Activated CD8-positive, alpha-beta T cell treated with anti-CD3 and anti-CD28 coated beads for 36 hours (primary cell): ENCODE measurements at regions not wholly inside any gene's neighbourhood (a gene's known extent, or its start where the extent isn't known, plus 50 kb on each side); places are given as distances from the start of the nearest gene placed in this dataset.

Source experiments
- ATAC-seq: fragments of 200-7000 bp; cut with Tn5 transposase; one replicate; pipeline ENCODE4 v1.10.0; 2021; ENCODE audit warnings: mild to moderate bottlenecking, moderate library complexity
- CTCF ChIA-PET: fragments of 350-600 bp; sonication (Branson Sonifier 250); formaldehyde crosslinking; loops from one replicate; lab custom pipeline; 2021; ENCODE audit warnings: antibody characterized with exemption; lab: Charles Lee
- POLR2A ChIA-PET: fragments of 350-600 bp; sonication (Branson Sonifier 250); formaldehyde crosslinking; loops from one replicate; lab custom pipeline; 2021; ENCODE audit warnings: antibody characterized with exemption; lab: Charles Lee
- DNase-seq: peaks from one replicate; pipeline ENCODE4 v3.0.0-alpha.2; 2020
- H3K27ac Mint-ChIP-seq: one replicate; pipeline ENCODE4 v1.8.0; 2021; ENCODE audit warnings: mild to moderate bottlenecking, mixed read lengths
- H3K27me3 Mint-ChIP-seq: one replicate; pipeline ENCODE4 v1.8.0; 2021; ENCODE audit warnings: mixed read lengths
- H3K36me3 Mint-ChIP-seq: one replicate; pipeline ENCODE4 v1.8.0; 2021; ENCODE audit warnings: low read depth, mixed read lengths
- H3K4me1 Mint-ChIP-seq: one replicate; pipeline ENCODE4 v1.8.0; 2021; ENCODE audit warnings: low read depth, mixed read lengths
- H3K4me3 Mint-ChIP-seq: one replicate; pipeline ENCODE4 v1.8.0; 2021; ENCODE audit warnings: mild to moderate bottlenecking, moderate library complexity, mixed read lengths
- H3K9me3 Mint-ChIP-seq: one replicate; pipeline ENCODE4 v1.8.0; 2021; ENCODE audit warnings: mixed read lengths
- CTCF ChIP-seq: fragments of 200-600 bp; IDR thresholded peaks from one replicate; pipeline ENCODE4 v1.8.0; 2022; ENCODE audit warnings: antibody characterized with exemption, mild to moderate bottlenecking
- intact Hi-C: fragments of 100-400 bp; cut with micrococcal nuclease; formaldehyde crosslinking; loops from one replicate; pipeline ENCODE4 v1.10.0; 2022

DNA sequence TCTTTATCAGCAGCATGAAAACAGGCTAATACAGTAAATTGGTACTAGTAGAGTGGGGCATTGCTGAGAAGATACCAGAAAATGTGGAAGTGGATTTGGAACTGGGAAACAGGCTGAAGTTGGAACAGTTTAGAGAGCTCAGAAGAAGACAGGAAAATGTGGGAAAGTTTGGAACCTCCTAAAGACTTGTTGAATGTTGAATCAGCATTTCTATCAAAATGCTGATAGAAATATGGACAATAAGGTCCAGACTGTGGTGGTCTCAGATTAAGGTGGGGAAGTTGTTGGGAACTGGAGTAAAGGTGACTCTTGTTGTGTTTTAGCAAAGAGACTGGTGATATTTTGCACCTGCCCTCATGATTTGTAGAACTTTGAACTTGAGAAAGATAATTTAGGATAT, 231.2 kb upstream of the KCND2 start:
- TF ChIP-seq CTCF = no peak
- no peaks in the 10 kb centered on the region for H3K4me1 Mint-ChIP-seq
- peaks cover 6% of the 10 kb centered on the region for H3K9me3 Mint-ChIP-seq
- no peak for DNase-seq
- no peaks in the 10 kb centered on the region for H3K36me3 Mint-ChIP-seq
- POLR2A ChIA-PET = no interaction called here
- intact Hi-C loops = no loop called here
- CTCF ChIA-PET = no interaction called here
- H3K4me3 Mint-ChIP-seq = no peak overlapping the region
- no peak for ATAC-seq
- no peak overlapping the region for H3K27ac Mint-ChIP-seq
- no peaks in the 10 kb centered on the region for H3K27me3 Mint-ChIP-seq

GRCh38 chr7:120043250-120043649, 229.7 kb upstream of the KCND2 start:
- DNase-seq (no peak), ATAC-seq (no peak)
- intact Hi-C loops = no loop called here
- peaks cover 2% of the 10 kb centered on the region for H3K9me3 Mint-ChIP-seq
- H3K27ac Mint-ChIP-seq = no peak overlapping the region
- H3K4me1 Mint-ChIP-seq = no peaks in the 10 kb centered on the region
- no peaks in the 10 kb centered on the region for H3K27me3 Mint-ChIP-seq
- CTCF ChIA-PET = no interaction called here
- POLR2A ChIA-PET = no interaction called here
- H3K4me3 Mint-ChIP-seq = no peak overlapping the region
- TF ChIP-seq CTCF = no peak
- no peaks in the 10 kb centered on the region for H3K36me3 Mint-ChIP-seq

DNA sequence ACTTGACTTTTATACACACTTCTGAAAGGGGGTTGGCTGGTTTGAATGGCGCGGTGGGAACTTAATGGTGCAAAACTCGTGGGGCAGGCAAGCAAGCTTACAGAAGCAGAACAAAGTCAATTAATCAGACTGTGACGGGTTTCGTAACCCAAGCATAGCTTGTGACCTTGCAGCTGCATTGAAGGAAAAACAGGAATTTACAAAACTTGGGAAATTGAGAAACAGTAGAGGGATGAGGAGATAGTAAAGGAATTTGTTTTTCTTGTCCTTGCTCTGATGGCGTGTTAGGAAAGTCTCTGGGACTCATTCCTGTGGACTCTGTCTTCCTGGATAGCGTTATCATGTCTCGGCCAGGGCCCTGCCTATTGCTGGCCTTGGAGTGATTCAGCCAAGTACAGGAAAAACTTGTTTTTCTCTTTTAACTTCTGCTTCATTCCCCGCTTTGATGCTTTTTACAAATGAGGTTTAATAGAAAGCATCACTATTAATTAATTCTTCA, 220.0 kb upstream of the KCND2 start:
- CTCF ChIA-PET = no interaction called here
- H3K4me3 Mint-ChIP-seq = no peak overlapping the region
- ATAC-seq = no peak

DNA sequence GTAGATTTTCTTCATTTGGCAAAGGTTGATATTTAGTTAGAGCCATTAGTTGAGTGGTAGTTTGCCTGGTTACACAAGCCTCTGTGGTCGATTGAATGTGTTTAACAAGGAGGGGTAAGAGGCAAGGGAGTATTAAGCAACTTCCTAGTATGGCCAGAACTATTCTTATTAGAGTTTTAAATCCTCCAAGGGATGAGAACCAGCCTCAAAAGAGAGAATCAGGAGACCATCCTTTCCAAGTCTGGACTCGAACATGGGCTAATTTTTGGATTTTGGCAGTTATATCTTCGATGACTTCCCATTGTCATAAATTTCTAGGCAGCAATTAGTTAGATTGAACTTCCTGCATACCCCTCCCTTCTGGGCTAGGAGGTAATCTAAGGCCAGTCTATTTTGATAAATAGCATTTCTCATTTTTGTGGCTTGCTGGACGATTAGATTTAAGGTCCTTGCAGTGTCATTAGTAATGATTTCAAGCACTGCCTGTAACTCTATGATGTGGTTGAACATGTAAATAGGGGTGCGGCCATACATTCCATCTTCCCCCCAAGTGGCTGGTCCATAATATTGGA, 219.5 kb upstream of the KCND2 start:
- TF ChIP-seq CTCF = no peak

More for the DNA sequence above, 220.0 kb upstream of the KCND2 start:
- Mint-ChIP-seq H3K9me3 (peaks cover 2% of the 10 kb centered on the region), H3K36me3 (no peaks in the 10 kb centered on the region), H3K27ac (no peak overlapping the region), H3K27me3 (no peaks in the 10 kb centered on the region), H3K4me1 (no peaks in the 10 kb centered on the region)
- intact Hi-C loops = no loop called here
- no peak for TF ChIP-seq CTCF
- POLR2A ChIA-PET = no interaction called here
- DNase-seq = no peak

DNA sequence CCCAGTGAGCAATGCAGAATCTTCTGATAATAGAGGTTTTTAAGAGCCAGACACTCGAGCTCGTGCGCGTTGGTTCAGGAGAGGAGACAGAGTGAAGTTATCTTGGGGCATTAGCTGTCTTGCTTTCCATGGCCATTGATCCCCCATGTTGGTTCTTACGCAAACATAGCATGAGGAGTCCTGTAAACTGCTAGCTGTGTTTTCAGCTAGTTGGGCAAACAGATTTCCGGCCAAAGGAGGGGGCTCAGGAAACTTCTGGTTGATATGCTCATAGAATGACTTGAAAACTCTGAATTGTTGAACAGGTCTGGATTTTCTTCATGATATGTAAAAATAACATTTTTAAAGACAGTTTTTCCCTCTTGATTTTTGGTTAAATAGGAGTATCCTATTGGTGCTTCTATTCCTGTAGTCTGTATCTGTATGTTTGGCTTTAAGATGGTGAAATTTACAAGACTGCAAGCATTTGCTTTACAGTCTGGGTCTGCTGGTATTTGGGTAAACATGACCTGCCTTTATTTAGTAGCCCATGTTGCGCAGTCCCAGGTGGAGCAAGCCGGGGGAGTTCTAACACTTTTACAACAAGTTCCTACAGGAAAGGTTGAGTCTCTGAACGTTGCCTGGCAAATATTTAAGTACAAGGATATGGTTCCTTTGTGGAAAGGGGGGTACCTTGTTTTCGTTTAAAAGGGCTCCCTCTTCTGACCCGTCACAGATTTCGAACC, 218.4 kb upstream of the KCND2 start:
- no peak for DNase-seq
- Mint-ChIP-seq H3K27ac (no peak overlapping the region), H3K36me3 (no peaks in the 10 kb centered on the region), H3K9me3 (peaks cover 4% of the 10 kb centered on the region), H3K4me3 (no peak overlapping the region), H3K27me3 (no peaks in the 10 kb centered on the region), H3K4me1 (no peaks in the 10 kb centered on the region)
- CTCF ChIA-PET = no interaction called here
- no peak for ATAC-seq
- TF ChIP-seq CTCF = no peak
- POLR2A ChIA-PET = no interaction called here
- intact Hi-C loops = no loop called here

More for the DNA sequence above, 219.5 kb upstream of the KCND2 start:
- DNase-seq = no peak
- no peak overlapping the region for H3K4me3 Mint-ChIP-seq
- H3K9me3 Mint-ChIP-seq = peaks cover 2% of the 10 kb centered on the region
- H3K27ac Mint-ChIP-seq = no peak overlapping the region
- no peaks in the 10 kb centered on the region for H3K27me3 Mint-ChIP-seq
- ChIA-PET CTCF (no interaction called here), POLR2A (no interaction called here)
- intact Hi-C loops = no loop called here
- H3K4me1 Mint-ChIP-seq = no peaks in the 10 kb centered on the region
- no peak for ATAC-seq
- H3K36me3 Mint-ChIP-seq = no peaks in the 10 kb centered on the region
